ENCODE measurements at regions not wholly inside any gene's neighbourhood (a gene's known extent, or its start where the extent isn't known, plus 50 kb on each side); places are given as distances from the start of the nearest gene placed in this dataset.

DNA sequence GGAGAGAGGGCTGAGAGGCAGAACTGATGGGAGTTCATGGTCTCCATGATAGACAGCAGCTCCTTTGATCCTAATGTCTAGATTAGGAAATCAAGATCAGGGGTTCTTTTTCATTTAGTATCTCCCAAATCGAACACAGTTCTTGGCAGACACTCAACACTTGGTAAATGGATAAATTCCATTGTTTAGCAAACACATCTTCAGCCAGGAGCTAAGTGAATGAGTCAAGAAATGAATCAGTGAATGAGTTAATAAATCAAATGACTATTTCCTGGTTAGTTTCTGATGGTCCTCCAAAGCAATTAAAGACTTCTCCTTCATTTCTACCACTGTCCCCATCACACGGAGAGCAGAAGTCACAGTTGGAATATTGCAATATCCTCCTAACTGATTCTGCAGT is 120.0 kb upstream of the SHISA3 start:
- TF ChIP-seq, protein P1, sequence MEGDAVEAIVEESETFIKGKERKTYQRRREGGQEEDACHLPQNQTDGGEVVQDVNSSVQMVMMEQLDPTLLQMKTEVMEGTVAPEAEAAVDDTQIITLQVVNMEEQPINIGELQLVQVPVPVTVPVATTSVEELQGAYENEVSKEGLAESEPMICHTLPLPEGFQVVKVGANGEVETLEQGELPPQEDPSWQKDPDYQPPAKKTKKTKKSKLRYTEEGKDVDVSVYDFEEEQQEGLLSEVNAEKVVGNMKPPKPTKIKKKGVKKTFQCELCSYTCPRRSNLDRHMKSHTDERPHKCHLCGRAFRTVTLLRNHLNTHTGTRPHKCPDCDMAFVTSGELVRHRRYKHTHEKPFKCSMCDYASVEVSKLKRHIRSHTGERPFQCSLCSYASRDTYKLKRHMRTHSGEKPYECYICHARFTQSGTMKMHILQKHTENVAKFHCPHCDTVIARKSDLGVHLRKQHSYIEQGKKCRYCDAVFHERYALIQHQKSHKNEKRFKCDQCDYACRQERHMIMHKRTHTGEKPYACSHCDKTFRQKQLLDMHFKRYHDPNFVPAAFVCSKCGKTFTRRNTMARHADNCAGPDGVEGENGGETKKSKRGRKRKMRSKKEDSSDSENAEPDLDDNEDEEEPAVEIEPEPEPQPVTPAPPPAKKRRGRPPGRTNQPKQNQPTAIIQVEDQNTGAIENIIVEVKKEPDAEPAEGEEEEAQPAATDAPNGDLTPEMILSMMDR (IDR thresholded peaks at IDR 0.05; ENCODE audit: insufficient read depth, low read length) = no peak
- TF ChIP-seq POLR2AphosphoS5 (IDR thresholded peaks at IDR 0.05; ENCODE audit: low read depth) (no peak), SPI1 (IDR thresholded peaks at IDR 0.05; ENCODE audit: borderline replicate concordance, low read depth) (no peak)
